GM18517 (cell line): ENCODE measurements at regions not wholly inside any gene's neighbourhood (a gene's known extent, or its start where the extent isn't known, plus 50 kb on each side); places are given as distances from the start of the nearest gene placed in this dataset.
"Not testable (repeated sequence)": the region's sequence is repeated elsewhere in the genome, so short reads cannot be mapped to it uniquely, and the experiment has no call there.

Experiments used
- ATAC-seq: cut with Tn5 transposase; IDR thresholded peaks from one replicate; pipeline ENCODE4 v1.9.1; 2021; ENCODE audit warnings: mild to moderate bottlenecking, moderate library complexity; ENCODE audit not compliant: unreplicated experiment

DNA sequence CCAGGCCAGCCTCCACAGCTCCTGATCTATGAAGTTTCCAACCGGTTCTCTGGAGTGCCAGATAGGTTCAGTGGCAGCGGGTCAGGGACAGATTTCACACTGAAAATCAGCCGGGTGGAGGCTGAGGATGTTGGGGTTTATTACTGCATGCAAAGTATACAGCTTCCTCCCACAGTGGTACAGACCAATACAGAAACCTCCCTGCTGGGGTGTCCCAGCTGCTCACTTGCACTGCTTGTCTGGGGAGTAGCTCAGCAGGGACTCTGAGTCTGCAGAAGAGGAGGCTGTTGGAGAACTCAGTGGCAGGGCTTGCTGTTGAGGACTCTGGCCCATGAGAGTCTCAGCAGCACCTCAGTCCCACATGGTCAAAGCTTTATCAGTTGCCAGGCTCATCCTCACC lies 1256.6 kb downstream of the RPIA start:
- not testable (repeated sequence) for ATAC-seq

DNA sequence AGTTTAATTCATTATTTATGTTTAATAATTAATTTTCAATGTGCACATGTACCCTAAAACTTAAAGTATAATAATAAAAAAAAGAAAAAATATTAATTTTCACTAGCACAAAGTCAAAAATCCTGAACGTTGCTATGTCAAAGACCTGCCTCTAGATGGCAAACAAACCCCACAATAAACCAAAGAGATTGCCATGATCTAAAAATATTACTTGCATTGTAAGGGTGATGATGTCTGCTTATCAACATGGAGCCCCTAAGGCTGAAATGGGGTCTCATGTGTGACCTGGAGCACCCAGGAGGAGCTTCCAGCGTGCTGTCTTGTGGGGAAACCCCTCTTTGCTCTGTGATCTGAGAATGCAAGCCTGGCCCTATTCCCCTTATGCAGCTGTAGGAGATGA lies 1259.3 kb downstream of the RPIA start:
- not testable (repeated sequence) for ATAC-seq

DNA sequence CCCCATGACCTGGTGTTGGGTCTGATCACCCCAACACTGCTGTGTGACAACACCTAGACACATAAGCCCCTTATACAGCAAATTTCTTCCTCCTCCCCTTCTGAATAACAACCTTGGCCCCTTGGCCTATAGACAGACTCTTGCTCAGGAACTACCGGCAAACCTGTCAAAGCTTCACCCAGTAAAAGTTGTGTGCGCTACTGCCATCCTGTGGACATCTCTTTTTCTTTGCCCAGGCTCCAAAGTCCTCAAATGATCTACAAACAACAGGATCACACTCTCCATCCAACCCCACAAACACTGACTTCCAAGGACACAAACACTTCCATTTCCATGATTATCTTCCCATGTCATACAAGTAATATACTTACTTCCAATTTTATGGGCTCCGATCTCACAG lies 1265.8 kb downstream of the RPIA start:
- ATAC-seq = not testable (repeated sequence)

DNA sequence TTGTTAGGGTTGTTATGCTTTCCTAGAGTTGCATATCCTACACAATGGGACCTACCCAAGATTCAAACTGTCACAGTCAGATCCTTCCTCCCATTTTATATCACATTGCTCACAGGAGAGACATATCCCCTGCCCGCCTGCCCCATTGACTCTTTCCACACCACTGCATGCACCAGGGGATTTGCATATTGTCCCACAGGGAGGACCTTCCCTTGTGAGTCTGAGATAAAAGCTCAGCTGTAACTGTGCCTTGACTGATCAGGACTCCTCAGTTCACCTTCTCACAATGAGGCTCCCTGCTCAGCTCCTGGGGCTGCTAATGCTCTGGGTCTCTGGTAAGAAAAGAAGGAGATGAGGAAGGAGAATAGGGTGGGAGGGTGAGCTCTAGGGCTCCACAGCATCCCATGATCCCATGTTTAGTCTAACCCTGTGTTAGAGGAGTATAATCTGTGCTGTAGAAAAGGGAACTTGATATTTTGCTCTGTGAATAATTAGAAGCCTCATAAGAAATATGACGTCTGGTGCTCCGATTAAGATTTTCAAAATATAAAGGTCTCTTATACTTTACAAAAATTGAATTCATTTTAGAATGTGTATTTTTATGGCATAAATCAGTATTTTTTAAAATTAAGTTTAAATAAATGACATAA lies 1268.4 kb downstream of the RPIA start:
- not testable (repeated sequence) for ATAC-seq

DNA sequence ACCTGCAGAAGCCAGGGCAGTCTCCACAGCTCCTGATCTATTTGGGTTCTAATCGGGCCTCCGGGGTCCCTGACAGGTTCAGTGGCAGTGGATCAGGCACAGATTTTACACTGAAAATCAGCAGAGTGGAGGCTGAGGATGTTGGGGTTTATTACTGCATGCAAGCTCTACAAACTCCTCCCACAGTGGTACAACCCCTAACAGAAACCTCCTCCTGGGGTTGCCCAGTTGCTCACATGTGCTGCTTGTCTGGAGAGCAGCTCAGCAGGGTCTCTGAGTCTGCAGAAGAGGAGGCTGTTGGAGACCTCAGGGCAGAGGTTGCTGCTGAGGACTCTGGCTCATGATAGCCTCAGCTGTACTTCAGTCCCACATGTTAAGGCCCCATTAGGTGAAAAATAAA lies 1269.1 kb downstream of the RPIA start:
- not testable (repeated sequence) for ATAC-seq

DNA sequence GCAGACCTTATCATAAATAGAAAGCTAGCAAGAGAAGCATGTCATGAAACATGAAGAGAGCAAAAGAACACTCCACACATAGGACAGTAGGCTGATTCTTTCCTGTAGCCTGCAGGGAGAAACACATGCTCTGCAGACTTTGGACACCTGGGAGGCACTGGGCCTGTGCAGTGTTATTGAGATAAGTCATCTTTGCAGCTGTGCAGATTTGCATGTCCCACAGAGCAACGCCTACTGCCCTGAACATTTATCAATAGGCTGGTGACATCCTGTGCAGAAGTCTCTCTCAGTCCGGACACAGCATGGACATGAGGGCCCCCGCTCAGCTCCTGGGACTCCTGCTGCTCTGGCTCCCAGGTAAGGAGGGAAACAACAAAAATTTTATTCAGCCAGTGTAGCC lies 1277.1 kb downstream of the RPIA start:
- ATAC-seq = not testable (repeated sequence)

DNA sequence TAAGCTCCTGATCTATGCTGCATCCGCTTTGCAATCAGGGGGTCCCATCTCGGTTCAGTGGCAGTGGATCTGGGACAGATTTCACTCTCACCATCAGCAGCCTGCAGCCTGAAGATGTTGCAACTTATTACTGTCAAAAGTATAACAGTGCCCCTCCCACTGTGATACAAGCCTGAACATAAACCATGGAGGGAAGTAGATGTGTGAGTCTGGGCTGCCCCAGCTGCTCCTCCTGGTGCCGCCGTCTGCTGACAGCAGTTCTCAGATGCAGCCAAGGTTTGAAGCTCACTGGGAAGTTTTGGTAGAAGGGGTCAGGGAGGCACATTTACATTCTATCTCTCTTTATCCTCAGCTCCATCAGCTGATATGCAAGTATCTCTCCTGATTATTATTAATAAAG lies 1277.7 kb downstream of the RPIA start:
- not testable (repeated sequence) for ATAC-seq

DNA sequence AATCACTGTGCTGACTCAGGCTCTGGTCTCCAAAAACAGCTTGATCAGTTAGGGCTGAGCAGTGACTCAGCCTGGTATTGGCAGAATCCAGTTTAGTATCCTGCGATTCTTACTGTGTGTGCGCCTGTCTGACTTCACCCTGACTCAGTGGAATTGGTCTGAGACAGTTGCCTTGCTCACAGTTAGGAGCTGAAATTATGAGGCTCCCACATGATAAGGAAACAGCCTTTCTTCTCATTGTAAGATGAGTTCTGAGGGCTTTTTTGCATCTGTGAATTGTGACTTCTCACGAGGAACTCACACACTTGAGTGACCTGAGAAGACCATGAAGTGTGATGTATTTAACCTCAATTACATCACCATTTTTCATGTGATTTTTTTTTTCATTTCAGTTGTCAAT lies 1282.4 kb downstream of the RPIA start:
- ATAC-seq = not testable (repeated sequence)

DNA sequence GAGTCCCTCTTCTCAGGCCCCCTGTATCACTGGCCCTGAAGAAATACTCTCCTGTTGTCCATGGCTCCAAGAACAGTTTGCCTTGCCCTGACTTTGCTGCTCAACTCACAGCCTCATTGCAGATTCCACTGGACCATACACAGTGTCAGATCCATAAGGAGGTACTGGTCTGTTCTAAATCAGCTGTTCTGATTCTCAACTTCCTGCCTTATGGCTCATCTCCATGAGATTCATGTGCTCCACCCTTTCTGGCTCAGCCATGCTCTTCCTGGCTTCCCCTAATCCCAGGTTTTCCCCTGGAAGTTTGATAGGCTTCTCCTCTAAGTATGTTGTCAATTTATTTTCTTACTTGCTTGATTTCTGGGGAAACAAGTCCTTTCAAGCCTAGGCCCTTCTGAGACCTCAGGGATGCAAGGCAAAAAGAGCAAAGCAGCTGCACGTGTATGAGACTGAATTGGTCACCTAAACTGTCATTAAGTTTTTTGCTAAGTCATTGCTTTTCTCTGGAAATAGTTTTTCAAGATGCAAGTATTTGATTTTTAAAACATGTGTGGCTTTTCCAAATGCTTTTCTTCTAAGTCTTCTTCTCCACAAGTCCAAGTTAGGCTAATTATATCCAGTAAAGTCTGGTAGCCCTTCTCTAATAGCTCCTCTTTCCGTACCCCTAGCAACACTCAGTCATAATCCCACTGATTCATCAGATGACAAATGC lies 1288.5 kb downstream of the RPIA start:
- not testable (repeated sequence) for ATAC-seq

DNA sequence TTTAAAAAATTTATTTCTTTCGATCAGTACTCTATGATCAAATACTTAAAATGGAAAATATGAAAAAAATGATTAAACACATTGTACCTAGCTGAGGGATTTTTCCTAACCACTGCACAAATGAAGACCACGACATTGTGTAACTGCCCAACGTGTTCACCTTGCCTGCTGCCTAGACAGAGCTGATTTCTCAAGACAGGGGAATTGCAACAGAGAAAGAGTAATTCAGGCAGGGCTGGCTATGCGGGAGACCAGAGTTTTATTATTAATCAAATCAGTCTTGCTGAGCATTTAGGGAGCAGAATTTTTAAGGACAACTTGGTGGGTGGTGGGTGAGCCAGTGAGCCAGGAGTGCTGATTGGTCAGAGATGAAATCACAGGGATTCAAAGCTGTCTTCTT lies 1290.8 kb downstream of the RPIA start:
- ATAC-seq = not testable (repeated sequence)

DNA sequence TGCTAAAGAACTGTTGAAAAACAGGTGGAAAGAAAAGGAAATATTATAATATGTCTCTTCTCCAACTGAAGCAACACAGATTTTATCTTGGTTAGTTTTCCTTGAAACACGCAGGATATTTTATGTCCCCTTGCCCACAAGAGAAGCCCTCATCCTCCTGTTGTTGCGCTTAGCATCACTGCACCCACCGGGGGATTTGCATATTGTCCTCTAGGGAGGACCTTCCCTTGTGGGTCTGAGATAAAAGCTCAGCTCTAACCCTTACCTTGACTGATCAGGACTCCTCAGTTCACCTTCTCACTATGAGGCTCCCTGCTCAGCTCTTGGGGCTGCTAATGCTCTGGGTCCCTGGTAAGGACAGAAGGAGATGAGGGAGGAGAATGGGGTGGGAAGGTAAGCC lies 1294.2 kb downstream of the RPIA start:
- not testable (repeated sequence) for ATAC-seq

DNA sequence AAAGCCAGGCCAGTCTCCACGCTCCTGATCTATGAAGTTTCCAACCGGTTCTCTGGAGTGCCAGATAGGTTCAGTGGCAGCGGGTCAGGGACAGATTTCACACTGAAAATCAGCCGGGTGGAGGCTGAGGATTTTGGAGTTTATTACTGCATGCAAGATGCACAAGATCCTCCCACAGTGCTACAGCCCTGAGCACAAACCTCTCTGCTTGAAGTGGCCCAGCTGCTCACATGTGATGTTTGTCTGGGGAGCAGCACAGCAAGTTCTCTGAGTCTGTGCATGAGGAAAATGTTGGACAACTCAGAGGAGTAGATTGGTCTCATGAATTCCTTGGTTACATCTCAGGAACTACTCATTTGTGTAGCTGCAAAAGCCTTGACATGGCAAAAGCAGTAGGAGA lies 1295.1 kb downstream of the RPIA start:
- not testable (repeated sequence) for ATAC-seq

DNA sequence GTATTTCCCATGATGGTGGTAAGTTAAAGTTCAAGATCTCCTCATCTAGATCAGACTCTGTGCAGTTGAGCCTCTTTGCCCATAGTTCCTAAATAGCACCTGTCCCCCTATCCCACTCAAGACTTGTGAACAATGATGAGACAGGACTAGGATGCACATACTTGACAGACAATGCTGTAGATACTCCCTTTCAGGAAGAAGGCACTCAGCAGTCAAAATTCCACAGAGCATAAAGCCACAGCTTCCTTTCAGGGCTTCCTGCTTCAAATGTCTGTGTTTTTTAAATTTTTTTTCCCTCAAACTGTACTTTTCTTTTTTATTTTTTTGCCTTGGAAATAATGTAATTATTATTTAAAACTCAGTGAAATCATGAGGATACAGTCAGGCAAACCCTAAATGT lies 1305.3 kb downstream of the RPIA start:
- not testable (repeated sequence) for ATAC-seq

DNA sequence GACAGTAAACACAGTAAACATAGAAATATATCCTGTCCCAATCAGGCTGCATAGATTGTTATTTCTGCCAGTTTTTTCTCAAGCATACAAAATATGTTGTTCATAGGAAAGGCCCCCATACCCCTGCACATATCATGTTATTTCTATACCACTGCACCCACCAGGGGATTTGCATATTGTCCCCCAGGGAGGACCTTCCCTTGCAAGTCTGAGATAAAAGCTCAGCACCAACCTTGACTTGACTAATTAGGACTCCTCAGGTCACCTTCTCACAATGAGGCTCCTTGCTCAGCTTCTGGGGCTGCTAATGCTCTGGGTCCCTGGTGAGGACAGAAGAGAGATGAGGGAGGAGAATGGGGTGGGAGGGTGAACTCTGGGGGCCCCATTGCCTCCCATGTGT lies 1313.1 kb downstream of the RPIA start:
- not testable (repeated sequence) for ATAC-seq

DNA sequence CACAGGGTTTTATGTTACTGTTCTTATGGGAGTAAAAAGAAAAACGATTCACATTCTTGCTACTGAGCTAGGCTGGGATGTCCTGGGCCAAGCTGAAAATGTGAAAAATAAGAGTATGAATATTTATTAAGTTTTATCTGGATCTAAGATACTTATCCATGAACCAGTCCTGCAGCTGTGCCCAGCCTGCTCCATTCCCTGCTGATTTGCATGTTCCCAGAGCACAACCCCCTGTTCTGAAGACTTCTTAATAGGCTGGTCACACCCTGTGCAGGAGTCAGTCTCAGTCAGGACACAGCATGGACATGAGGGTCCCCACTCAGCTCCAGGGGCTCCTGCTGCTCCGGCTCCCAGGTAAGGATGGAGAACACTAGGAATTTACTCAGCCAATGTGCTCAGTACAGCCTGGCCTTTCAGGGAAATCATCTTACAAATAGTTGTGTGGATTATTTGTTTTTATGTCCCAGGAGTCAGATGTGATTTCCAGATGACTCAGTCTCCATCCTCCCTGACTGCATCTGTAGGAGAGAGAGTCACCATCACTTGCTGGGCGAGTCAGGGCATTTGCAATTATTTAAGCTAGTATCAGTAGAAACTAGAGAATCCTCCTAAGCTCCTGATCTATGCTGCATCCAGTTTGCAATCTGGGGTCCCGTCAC lies 1319.1 kb downstream of the RPIA start:
- ATAC-seq = not testable (repeated sequence)

DNA sequence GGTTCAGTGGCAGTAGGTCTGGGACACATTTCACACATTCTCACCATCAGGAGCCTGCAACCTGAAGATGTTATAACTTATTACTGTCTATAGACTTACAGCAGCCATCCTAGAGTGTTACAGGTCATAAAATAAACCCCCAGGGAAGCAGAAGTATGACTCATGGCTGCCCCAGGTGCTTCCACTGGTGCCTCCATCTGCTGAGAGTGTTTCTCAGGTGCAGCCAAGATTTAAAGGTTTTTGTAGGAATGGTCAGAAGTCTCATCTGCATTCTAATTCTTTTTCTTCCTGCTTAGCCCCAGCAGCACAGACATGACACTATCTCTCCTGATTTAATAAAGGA lies 1319.6 kb downstream of the RPIA start:
- ATAC-seq = not testable (repeated sequence)

DNA sequence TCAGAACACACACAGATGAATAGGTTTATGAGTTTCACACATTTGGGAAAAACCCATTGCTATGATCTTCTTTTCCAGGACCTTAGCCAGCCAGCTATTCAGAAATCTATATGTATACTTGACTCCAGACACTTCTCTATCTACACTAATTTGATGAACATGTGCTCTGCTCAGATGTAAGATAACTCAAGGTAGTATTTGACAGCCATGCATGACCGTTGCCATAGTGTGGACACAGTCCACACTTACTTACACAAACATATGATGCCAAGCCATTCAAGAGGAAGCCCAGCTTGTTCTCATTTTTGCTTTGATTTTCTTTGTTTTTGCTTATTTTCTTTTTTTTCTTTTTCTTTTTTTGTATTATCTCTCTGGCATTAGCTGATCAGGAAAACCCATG lies 1328.4 kb downstream of the RPIA start:
- ATAC-seq = not testable (repeated sequence)

DNA sequence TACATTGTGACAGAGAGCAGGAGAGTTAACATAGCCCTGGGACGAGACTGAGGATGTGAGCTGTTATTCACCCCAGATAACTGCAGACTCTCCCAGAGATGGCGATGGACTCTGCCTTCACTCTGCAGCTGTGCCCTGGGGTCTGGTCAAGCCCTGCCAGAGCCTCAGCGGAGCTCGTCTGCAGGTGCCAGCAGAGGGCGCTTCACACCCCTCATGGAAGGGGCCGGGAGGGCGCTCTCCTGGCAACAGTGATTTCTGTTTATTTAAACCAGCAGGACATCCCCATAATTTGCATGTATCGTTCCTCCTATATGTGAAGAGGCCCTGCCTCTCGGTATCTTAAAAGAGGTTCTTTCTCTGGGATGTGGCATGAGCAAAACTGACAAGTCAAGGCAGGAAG lies 1329.8 kb downstream of the RPIA start:
- not testable (repeated sequence) for ATAC-seq

DNA sequence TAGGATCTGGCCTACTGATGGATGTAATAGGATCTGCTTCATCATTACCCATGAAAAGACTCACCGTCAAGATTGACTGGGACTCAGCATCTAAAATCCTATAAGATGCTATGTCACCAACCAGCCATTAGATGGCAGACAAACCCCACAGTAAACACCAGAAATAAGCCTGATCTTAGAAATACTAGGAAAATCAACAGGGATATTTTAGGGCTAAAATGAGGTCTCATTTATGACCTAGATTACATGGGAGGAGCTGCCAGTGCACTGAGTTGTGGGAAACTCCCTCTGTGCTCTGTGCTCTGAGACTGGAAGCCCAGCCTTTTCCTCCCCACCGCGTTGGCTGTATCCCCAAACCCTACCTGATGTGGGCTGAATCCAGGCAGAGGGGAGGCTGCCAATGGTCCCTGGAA lies 1335.8 kb downstream of the RPIA start:
- peak; percentile 63 for ATAC-seq

DNA sequence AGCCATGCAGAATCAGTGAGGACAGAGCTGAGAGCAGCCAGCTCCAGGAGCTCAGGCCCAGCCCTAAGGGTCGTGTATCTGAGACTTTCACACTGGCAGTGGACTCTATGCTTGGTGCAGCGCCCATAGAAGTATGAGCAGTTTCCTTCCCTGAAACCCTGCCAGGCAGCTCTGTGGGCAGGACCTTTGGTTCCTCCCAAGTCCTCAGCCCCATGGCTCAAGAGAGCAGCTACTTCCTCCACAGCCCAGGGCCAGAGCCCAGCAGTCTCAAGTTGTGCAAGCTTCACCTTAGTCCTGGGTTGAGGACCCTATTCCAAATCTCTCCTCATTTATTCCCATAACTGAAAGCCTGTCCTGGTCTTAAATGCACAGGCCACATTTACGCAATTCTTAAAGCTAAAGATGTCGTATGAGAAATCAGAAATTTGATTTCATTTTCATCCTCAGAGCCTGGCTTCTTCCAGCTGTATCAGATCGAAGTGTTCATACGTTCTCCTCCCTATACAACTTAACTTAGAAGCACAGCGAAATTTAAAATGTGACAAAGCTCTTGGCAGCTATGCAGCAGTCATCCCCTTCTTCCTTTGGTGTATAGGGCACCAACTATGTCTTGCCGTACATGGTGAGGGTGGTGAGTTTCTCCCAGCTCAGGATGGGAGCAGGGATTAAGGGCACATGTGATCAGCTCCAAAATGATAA lies 1337.1 kb downstream of the RPIA start:
- ATAC-seq = not testable (repeated sequence)

DNA sequence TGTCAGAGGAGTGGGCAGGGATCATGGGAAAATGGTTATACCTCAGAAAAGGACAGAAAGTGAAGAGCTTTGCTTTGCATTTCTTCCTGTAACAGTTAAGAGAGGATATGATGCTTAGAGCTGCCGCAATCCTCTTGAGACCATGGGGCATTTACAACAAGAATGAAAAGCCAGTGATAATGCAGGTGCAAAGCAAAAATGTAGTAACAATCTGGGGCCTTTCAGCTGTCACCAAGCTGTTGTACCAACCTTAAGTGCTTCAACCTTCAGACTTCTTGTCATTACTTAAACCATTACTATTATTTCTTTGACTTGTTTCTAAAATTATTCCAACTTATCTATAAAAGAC lies 1337.6 kb downstream of the RPIA start:
- ATAC-seq = not testable (repeated sequence)
